Activated T-cell treated with anti-CD3 and anti-CD28 coated beads for 1 hour (primary cell): ENCODE measurements at regions not wholly inside any gene's neighbourhood (a gene's known extent, or its start where the extent isn't known, plus 50 kb on each side); places are given as distances from the start of the nearest gene placed in this dataset.
"Not testable (repeated sequence)": the region's sequence is repeated elsewhere in the genome, so short reads cannot be mapped to it uniquely, and the experiment has no call there.

Source experiments
- DNase-seq: peaks from one replicate; pipeline ENCODE4 v3.0.0-alpha.2; 2020; ENCODE audit warnings: low read depth

GRCh38 chr6:8652710-8653109, 217.4 kb upstream of the SLC35B3 start:
- DNase-seq: no peak

GRCh38 chr6:8651998-8652397, 216.7 kb upstream of the SLC35B3 start:
- no peak for DNase-seq

GRCh38 chr6:8645212-8645611, 209.9 kb upstream of the SLC35B3 start:
- no peak for DNase-seq

- no peak for DNase-seq
Measured at GRCh38 chr6:8644306-8644705, 209.0 kb upstream of the SLC35B3 start.

- no peak for DNase-seq
Measured at GRCh38 chr6:8642854-8643253, 207.5 kb upstream of the SLC35B3 start.

GRCh38 chr6:8642131-8642530, 206.8 kb upstream of the SLC35B3 start:
- DNase-seq: no peak

- DNase-seq: no peak
Measured at GRCh38 chr6:8639928-8640649, 204.7 kb upstream of the SLC35B3 start.

GRCh38 chr6:8637896-8638597, 202.7 kb upstream of the SLC35B3 start:
- no peak for DNase-seq

- no peak for DNase-seq
Measured at GRCh38 chr6:8633762-8634161, 198.4 kb upstream of the SLC35B3 start.

- no peak for DNase-seq
Measured at GRCh38 chr6:8628736-8629135, 193.4 kb upstream of the SLC35B3 start.

GRCh38 chr6:8628063-8628462, 192.7 kb upstream of the SLC35B3 start:
- DNase-seq: no peak

GRCh38 chr6:8627085-8627861, 191.9 kb upstream of the SLC35B3 start:
- DNase-seq: no peak

GRCh38 chr6:8624665-8625064, 189.3 kb upstream of the SLC35B3 start:
- DNase-seq: no peak

GRCh38 chr6:8623441-8623840, 188.1 kb upstream of the SLC35B3 start:
- DNase-seq: no peak

GRCh38 chr6:8619853-8620252, 184.5 kb upstream of the SLC35B3 start:
- DNase-seq: no peak

- not testable (repeated sequence) for DNase-seq
Measured at GRCh38 chr6:8619408-8619807, 184.1 kb upstream of the SLC35B3 start.

- DNase-seq: no peak
Measured at GRCh38 chr6:8608737-8609136, 173.4 kb upstream of the SLC35B3 start.

- DNase-seq: no peak
Measured at GRCh38 chr6:8589941-8590729, 154.8 kb upstream of the SLC35B3 start.

- DNase-seq: no peak
Measured at GRCh38 chr6:8588176-8588575, 152.8 kb upstream of the SLC35B3 start.

GRCh38 chr6:8583291-8583690, 147.9 kb upstream of the SLC35B3 start:
- no peak for DNase-seq

- no peak for DNase-seq
Measured at GRCh38 chr6:8579372-8579771, 144.0 kb upstream of the SLC35B3 start.

- DNase-seq: no peak
Measured at GRCh38 chr6:8578006-8578405, 142.7 kb upstream of the SLC35B3 start.
